ENCODE measurements at regions not wholly inside any gene's neighbourhood (a gene's known extent, or its start where the extent isn't known, plus 50 kb on each side); places are given as distances from the start of the nearest gene placed in this dataset.

DNA sequence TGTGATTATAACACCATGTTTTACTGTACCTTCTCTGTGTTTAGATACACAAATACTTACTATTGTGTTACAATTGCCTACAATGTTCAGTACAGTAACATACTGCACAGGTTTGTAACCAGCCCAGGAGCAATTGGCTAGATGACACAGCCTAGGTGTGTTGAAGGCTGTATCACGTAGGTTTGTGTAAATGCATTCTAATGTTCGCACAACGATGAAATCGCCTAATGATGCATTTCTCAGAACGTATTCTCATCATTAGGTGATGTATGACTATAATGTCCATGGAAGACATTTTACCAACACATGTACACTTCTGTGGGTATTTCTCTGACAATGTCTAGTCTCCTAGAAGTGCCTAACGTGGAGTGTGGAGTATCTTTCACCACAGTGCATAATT lies 165.9 kb upstream of the KLF7 start:
- TF ChIP-seq POLR2A (IDR thresholded peaks at IDR 0.05; ENCODE audit: low read depth, low read length) = no peak
- TF ChIP-seq SMAD1 (IDR thresholded peaks at IDR 0.05; ENCODE audit: low read depth, partially characterized antibody) = no peak
- no peak for TF ChIP-seq YY1 (IDR thresholded peaks at IDR 0.05; ENCODE audit: low read depth, low read length)
- TF ChIP-seq EGR1 (IDR thresholded peaks at IDR 0.05; ENCODE audit: borderline replicate concordance in 1 of 2, low read depth in 2 of 2, low read length in 2 of 2) = no peak
- TF ChIP-seq CHD1 (IDR thresholded peaks at IDR 0.05; ENCODE audit: low read depth, low read length) = no peak
- no peak for TF ChIP-seq TCF12 (IDR thresholded peaks at IDR 0.05; ENCODE audit: low read depth, low read length)
- no peak for TF ChIP-seq IKZF2 (IDR thresholded peaks at IDR 0.05)
- no peak for TF ChIP-seq SUPT20H (IDR thresholded peaks at IDR 0.05; ENCODE audit: borderline replicate concordance, control insufficient read depth, low read depth, low read length)

All from GM12878 (cell line).